WTC11 (cell line): ENCODE measurements at regions not wholly inside any gene's neighbourhood (a gene's known extent, or its start where the extent isn't known, plus 50 kb on each side); places are given as distances from the start of the nearest gene placed in this dataset.

Source experiments
- ATAC-seq: fragments of 200-7000 bp; cut with Tn5 transposase; 2 replicates; pipeline ENCODE4 v1.10.0; 2021; ENCODE audit warnings: mild to moderate bottlenecking, moderate library complexity
- CTCF ChIA-PET: fragments of 300-600 bp; sonication (Branson Sonifier 250); formaldehyde crosslinking; loops from one replicate; lab custom pipeline; 2021; ENCODE audit warnings: antibody characterized with exemption; lab: Charles Lee
- POLR2A ChIA-PET: fragments of 350-600 bp; sonication (Branson Sonifier 250); formaldehyde crosslinking; loops from one replicate; lab custom pipeline; 2021; ENCODE audit warnings: antibody characterized with exemption; lab: Charles Lee
- DNase-seq: peaks from one replicate; pipeline ENCODE4 v3.0.0; 2021; ENCODE audit warnings: low spot score
- H3K27ac Mint-ChIP-seq: 2 replicates; pipeline ENCODE4 v1.8.0; 2021; ENCODE audit warnings: mixed read lengths
- H3K27me3 Mint-ChIP-seq: 2 replicates; pipeline ENCODE4 v1.8.0; 2021; ENCODE audit warnings: low read depth, mild to moderate bottlenecking, moderate library complexity, mixed read lengths
- H3K36me3 Mint-ChIP-seq: 2 replicates; pipeline ENCODE4 v1.8.0; 2021; ENCODE audit warnings: mixed read lengths
- H3K4me1 Mint-ChIP-seq: 2 replicates; pipeline ENCODE4 v1.8.0; 2022; ENCODE audit warnings: mixed read lengths
- H3K4me3 Mint-ChIP-seq: 2 replicates; pipeline ENCODE4 v1.8.0; 2021; ENCODE audit warnings: mild to moderate bottlenecking, moderate library complexity, mixed read lengths
- H3K9me3 Mint-ChIP-seq: 2 replicates; pipeline ENCODE4 v1.8.0; 2021; ENCODE audit warnings: mixed read lengths
- CREM ChIP-seq: sonication (generic); formaldehyde crosslinking; IDR thresholded peaks from 2 replicates; pipeline ENCODE4 v1.8.1; 2022; ENCODE audit warnings: mild to moderate bottlenecking, missing genetic modification reagents, moderate library complexity
- ETV6 ChIP-seq: sonication (generic); formaldehyde crosslinking; IDR thresholded peaks from 2 replicates; pipeline ENCODE4 v1.8.1; 2022; ENCODE audit warnings: mild to moderate bottlenecking, missing genetic modification reagents
- FOXP1 ChIP-seq: sonication (generic); formaldehyde crosslinking; IDR thresholded peaks from 2 replicates; pipeline ENCODE4 v1.8.0; 2022; ENCODE audit warnings: missing genetic modification reagents, mild to moderate bottlenecking, moderate library complexity, borderline replicate concordance
- GRHL2 ChIP-seq: fragments of 250-450 bp; sonication (Bioruptor Pico); IDR thresholded peaks from 2 replicates; pipeline ENCODE4 v1.8.0; 2022; ENCODE audit warnings: mild to moderate bottlenecking, moderate library complexity; ENCODE audit not compliant: insufficient replicate concordance, severe bottlenecking
- IRF2 ChIP-seq: sonication (generic); formaldehyde crosslinking; IDR thresholded peaks from 2 replicates; pipeline ENCODE4 v1.8.0; 2022; ENCODE audit warnings: low read depth, missing genetic modification reagents, borderline replicate concordance
- NFE2L1 ChIP-seq: sonication (generic); formaldehyde crosslinking; IDR thresholded peaks from 2 replicates; pipeline ENCODE4 v1.8.1; 2023; ENCODE audit warnings: missing genetic modification reagents
- NR3C1 ChIP-seq: sonication (generic); formaldehyde crosslinking; conservative IDR thresholded peaks from 2 replicates; pipeline ENCODE4 v1.8.1; 2023; ENCODE audit warnings: low read depth, mild to moderate bottlenecking, missing genetic modification reagents
- TEAD4 ChIP-seq: sonication (generic); formaldehyde crosslinking; IDR thresholded peaks from 2 replicates; pipeline ENCODE4 v1.8.0; 2022; ENCODE audit warnings: mild to moderate bottlenecking, missing genetic modification reagents
- TP53 ChIP-seq: sonication (generic); formaldehyde crosslinking; IDR thresholded peaks from 2 replicates; pipeline ENCODE4 v1.8.1; 2023; ENCODE audit warnings: mild to moderate bottlenecking, missing genetic modification reagents
- ZNF121 ChIP-seq: sonication (generic); formaldehyde crosslinking; IDR thresholded peaks from 2 replicates; pipeline ENCODE4 v1.8.0; 2023; ENCODE audit warnings: missing genetic modification reagents
- ZNF138 ChIP-seq: sonication (generic); formaldehyde crosslinking; conservative IDR thresholded peaks from 2 replicates; pipeline ENCODE4 v1.8.1; 2022; ENCODE audit warnings: mild to moderate bottlenecking, moderate library complexity, missing genetic modification reagents
- ZNF263 ChIP-seq: sonication (generic); formaldehyde crosslinking; IDR thresholded peaks from 2 replicates; pipeline ENCODE4 v1.8.1; 2022; ENCODE audit warnings: low read depth, mild to moderate bottlenecking, moderate library complexity, missing genetic modification reagents
- TF ChIP-seq, protein P1 (sequence below): sonication (generic); formaldehyde crosslinking; IDR thresholded peaks from 2 replicates; pipeline ENCODE4 v1.8.1; 2023; ENCODE audit warnings: mild to moderate bottlenecking, missing genetic modification reagents, borderline replicate concordance
- TF ChIP-seq, protein P2 (sequence below): fragments of 250-450 bp; sonication (Bioruptor Pico); IDR thresholded peaks from 2 replicates; pipeline ENCODE4 v1.9.0; 2021; ENCODE audit warnings: mild to moderate bottlenecking, borderline replicate concordance
- TF ChIP-seq, protein P3 (sequence below): sonication (generic); formaldehyde crosslinking; IDR thresholded peaks from 2 replicates; pipeline ENCODE4 v1.8.1; 2022; ENCODE audit warnings: missing genetic modification reagents, borderline replicate concordance
- TF ChIP-seq, protein P4 (sequence below): fragments of 250-450 bp; sonication (Bioruptor Pico); IDR thresholded peaks from 2 replicates; pipeline ENCODE4 v1.9.0; 2021; ENCODE audit warnings: mild to moderate bottlenecking
- TF ChIP-seq, protein P5 (sequence below): fragments of 250-450 bp; sonication (Bioruptor Pico); IDR thresholded peaks from 2 replicates; pipeline ENCODE4 v1.9.0; 2021; ENCODE audit warnings: mild to moderate bottlenecking

DNA sequence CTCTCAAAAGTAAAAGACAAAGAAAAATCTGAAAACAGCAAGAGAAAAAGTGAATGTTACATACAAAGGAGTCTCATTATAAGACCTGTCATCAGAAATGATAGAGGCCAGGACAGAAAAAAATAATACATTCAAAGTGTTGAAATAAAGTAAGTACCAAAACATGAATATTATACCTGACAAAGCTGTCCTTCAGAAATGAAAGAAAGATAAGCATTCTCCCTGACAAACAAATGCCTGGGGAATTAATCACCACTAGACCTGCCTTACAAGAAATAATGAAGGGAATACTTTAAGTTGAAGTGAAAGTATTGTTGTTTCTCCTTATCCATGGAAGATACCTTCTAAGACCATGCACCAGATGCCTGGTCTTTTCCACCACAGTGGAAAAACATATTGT, 1605.2 kb upstream of the CDH6 start (continued):
- TF ChIP-seq, protein P1, sequence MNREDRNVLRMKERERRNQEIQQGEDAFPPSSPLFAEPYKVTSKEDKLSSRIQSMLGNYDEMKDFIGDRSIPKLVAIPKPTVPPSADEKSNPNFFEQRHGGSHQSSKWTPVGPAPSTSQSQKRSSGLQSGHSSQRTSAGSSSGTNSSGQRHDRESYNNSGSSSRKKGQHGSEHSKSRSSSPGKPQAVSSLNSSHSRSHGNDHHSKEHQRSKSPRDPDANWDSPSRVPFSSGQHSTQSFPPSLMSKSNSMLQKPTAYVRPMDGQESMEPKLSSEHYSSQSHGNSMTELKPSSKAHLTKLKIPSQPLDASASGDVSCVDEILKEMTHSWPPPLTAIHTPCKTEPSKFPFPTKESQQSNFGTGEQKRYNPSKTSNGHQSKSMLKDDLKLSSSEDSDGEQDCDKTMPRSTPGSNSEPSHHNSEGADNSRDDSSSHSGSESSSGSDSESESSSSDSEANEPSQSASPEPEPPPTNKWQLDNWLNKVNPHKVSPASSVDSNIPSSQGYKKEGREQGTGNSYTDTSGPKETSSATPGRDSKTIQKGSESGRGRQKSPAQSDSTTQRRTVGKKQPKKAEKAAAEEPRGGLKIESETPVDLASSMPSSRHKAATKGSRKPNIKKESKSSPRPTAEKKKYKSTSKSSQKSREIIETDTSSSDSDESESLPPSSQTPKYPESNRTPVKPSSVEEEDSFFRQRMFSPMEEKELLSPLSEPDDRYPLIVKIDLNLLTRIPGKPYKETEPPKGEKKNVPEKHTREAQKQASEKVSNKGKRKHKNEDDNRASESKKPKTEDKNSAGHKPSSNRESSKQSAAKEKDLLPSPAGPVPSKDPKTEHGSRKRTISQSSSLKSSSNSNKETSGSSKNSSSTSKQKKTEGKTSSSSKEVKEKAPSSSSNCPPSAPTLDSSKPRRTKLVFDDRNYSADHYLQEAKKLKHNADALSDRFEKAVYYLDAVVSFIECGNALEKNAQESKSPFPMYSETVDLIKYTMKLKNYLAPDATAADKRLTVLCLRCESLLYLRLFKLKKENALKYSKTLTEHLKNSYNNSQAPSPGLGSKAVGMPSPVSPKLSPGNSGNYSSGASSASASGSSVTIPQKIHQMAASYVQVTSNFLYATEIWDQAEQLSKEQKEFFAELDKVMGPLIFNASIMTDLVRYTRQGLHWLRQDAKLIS (CRISPR knock-in tag): no peak
- TF ChIP-seq, protein P2, sequence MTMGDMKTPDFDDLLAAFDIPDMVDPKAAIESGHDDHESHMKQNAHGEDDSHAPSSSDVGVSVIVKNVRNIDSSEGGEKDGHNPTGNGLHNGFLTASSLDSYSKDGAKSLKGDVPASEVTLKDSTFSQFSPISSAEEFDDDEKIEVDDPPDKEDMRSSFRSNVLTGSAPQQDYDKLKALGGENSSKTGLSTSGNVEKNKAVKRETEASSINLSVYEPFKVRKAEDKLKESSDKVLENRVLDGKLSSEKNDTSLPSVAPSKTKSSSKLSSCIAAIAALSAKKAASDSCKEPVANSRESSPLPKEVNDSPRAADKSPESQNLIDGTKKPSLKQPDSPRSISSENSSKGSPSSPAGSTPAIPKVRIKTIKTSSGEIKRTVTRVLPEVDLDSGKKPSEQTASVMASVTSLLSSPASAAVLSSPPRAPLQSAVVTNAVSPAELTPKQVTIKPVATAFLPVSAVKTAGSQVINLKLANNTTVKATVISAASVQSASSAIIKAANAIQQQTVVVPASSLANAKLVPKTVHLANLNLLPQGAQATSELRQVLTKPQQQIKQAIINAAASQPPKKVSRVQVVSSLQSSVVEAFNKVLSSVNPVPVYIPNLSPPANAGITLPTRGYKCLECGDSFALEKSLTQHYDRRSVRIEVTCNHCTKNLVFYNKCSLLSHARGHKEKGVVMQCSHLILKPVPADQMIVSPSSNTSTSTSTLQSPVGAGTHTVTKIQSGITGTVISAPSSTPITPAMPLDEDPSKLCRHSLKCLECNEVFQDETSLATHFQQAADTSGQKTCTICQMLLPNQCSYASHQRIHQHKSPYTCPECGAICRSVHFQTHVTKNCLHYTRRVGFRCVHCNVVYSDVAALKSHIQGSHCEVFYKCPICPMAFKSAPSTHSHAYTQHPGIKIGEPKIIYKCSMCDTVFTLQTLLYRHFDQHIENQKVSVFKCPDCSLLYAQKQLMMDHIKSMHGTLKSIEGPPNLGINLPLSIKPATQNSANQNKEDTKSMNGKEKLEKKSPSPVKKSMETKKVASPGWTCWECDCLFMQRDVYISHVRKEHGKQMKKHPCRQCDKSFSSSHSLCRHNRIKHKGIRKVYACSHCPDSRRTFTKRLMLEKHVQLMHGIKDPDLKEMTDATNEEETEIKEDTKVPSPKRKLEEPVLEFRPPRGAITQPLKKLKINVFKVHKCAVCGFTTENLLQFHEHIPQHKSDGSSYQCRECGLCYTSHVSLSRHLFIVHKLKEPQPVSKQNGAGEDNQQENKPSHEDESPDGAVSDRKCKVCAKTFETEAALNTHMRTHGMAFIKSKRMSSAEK (CRISPR knock-in tag): no peak
- TF ChIP-seq GRHL2 (CRISPR knock-in tag) (no peak), IRF2 (no peak), TP53 (no peak), TEAD4 (CRISPR knock-in tag) (no peak)

DNA sequence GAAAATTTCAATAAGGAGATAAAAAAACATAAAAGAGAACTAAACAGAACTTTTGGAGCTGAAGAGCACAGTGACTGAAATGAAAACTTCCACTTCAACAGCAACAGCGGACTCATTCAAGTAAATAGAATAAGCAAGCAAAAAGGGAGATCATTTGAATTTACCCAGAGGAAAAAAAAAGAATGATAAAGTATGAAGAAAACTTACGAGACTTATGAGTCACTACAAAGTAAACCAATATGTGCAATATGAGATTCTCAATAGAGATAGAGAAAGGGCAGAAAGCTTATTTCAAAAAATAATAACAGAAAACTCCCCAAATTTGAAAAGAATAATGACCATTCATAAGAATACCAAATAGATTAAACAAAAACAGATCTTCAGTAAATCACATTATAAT, 1605.7 kb upstream of the CDH6 start:
- POLR2A ChIA-PET: no interaction called here
- H3K4me1 Mint-ChIP-seq: no peaks in the 10 kb centered on the region
- DNase-seq (no peak), ATAC-seq (no peak)
- no peak overlapping the region for H3K4me3 Mint-ChIP-seq
- no peak overlapping the region for H3K27ac Mint-ChIP-seq
- CTCF ChIA-PET: no interaction called here
- peaks cover 12% of the 10 kb centered on the region; the same call in 1 of the 2 replicates for H3K9me3 Mint-ChIP-seq
- no peaks in the 10 kb centered on the region for H3K36me3 Mint-ChIP-seq
- no peaks in the 10 kb centered on the region for H3K27me3 Mint-ChIP-seq
- TF ChIP-seq ZNF121 (CRISPR knock-in tag) (no peak), CREM (CRISPR knock-in tag) (no peak), ZNF138 (CRISPR knock-in tag) (no peak), NR3C1 (no peak), FOXP1 (no peak), ZNF263 (CRISPR knock-in tag) (no peak), ETV6 (CRISPR knock-in tag) (no peak), NFE2L1 (CRISPR knock-in tag) (no peak)
- TF ChIP-seq, protein P3, sequence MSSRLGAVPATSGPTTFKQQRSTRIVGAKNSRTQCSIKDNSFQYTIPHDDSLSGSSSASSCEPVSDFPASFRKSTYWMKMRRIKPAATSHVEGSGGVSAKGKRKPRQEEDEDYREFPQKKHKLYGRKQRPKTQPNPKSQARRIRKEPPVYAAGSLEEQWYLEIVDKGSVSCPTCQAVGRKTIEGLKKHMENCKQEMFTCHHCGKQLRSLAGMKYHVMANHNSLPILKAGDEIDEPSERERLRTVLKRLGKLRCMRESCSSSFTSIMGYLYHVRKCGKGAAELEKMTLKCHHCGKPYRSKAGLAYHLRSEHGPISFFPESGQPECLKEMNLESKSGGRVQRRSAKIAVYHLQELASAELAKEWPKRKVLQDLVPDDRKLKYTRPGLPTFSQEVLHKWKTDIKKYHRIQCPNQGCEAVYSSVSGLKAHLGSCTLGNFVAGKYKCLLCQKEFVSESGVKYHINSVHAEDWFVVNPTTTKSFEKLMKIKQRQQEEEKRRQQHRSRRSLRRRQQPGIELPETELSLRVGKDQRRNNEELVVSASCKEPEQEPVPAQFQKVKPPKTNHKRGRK: no peak
- TF ChIP-seq, protein P4, sequence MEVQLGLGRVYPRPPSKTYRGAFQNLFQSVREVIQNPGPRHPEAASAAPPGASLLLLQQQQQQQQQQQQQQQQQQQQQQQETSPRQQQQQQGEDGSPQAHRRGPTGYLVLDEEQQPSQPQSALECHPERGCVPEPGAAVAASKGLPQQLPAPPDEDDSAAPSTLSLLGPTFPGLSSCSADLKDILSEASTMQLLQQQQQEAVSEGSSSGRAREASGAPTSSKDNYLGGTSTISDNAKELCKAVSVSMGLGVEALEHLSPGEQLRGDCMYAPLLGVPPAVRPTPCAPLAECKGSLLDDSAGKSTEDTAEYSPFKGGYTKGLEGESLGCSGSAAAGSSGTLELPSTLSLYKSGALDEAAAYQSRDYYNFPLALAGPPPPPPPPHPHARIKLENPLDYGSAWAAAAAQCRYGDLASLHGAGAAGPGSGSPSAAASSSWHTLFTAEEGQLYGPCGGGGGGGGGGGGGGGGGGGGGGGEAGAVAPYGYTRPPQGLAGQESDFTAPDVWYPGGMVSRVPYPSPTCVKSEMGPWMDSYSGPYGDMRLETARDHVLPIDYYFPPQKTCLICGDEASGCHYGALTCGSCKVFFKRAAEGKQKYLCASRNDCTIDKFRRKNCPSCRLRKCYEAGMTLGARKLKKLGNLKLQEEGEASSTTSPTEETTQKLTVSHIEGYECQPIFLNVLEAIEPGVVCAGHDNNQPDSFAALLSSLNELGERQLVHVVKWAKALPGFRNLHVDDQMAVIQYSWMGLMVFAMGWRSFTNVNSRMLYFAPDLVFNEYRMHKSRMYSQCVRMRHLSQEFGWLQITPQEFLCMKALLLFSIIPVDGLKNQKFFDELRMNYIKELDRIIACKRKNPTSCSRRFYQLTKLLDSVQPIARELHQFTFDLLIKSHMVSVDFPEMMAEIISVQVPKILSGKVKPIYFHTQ (CRISPR knock-in tag): no peak
- TF ChIP-seq, protein P5, sequence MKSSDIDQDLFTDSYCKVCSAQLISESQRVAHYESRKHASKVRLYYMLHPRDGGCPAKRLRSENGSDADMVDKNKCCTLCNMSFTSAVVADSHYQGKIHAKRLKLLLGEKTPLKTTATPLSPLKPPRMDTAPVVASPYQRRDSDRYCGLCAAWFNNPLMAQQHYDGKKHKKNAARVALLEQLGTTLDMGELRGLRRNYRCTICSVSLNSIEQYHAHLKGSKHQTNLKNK (CRISPR knock-in tag): no peak
